Mucosa of rectum (tissue), 2 donors: ENCODE measurements at regions not wholly inside any gene's neighbourhood (a gene's known extent, or its start where the extent isn't known, plus 50 kb on each side); places are given as distances from the start of the nearest gene placed in this dataset.
"Not testable (repeated sequence)": the region's sequence is repeated elsewhere in the genome, so short reads cannot be mapped to it uniquely, and the experiment has no call there.

Experiments
- H3K27ac ChIP-seq, 2 donors: one replicate each; pipeline ENCODE4 v1.7.0; 2013; ENCODE audit warnings: inconsistent platforms in 2 of 2, low read depth in 2 of 2, low read length in 2 of 2
- H3K27me3 ChIP-seq, 2 donors: one replicate each; pipeline ENCODE4 v1.7.0; 2013; ENCODE audit warnings: low read length in 2 of 2; ENCODE audit not compliant: control insufficient read depth in 2 of 2, insufficient read depth in 2 of 2
- H3K36me3 ChIP-seq, 2 donors: one replicate each; pipeline ENCODE4 v1.7.0; 2013; ENCODE audit warnings: low read length in 2 of 2; ENCODE audit not compliant: control insufficient read depth in 2 of 2, insufficient read depth in 2 of 2
- H3K4me1 ChIP-seq, 2 donors: one replicate each; pipeline ENCODE4 v1.7.0; 2013; ENCODE audit warnings: low read length in 2 of 2, mild to moderate bottlenecking in 1 of 2; ENCODE audit not compliant: control insufficient read depth in 2 of 2, insufficient read depth in 2 of 2
- H3K4me3 ChIP-seq, 2 donors: one replicate each; pipeline ENCODE4 v1.7.0; 2013; ENCODE audit warnings: low read length in 2 of 2
- H3K9ac ChIP-seq, 2 donors: one replicate each; pipeline ENCODE4 v1.7.0; 2013; ENCODE audit warnings: low read length in 2 of 2, low read depth in 1 of 2, mild to moderate bottlenecking in 1 of 2
- H3K9me3 ChIP-seq, 2 donors: one replicate each; pipeline ENCODE4 v1.7.0; 2013; ENCODE audit warnings: low read length in 2 of 2; ENCODE audit not compliant: control insufficient read depth in 2 of 2
- donor health status: healthy.
- donor health status: Normal muscosa, but diverticular disease.

GRCh38 chr1:234809854-234810245 is 199.9 kb upstream of the IRF2BP2 start:
- not testable (repeated sequence) for H3K9ac ChIP-seq

GRCh38 chr1:234808943-234809853 is 199.2 kb upstream of the IRF2BP2 start:
- not testable (repeated sequence) for H3K9ac ChIP-seq, H3K4me1 ChIP-seq, H3K9me3 ChIP-seq, H3K36me3 ChIP-seq, H3K4me3 ChIP-seq, H3K27me3 ChIP-seq, H3K27ac ChIP-seq

More at GRCh38 chr1:234809854-234810245, 199.9 kb upstream of the IRF2BP2 start:
- H3K27me3 ChIP-seq, H3K4me3 ChIP-seq, H3K36me3 ChIP-seq, H3K27ac ChIP-seq, H3K9me3 ChIP-seq, H3K4me1 ChIP-seq: not testable (repeated sequence)

- H3K27ac ChIP-seq, H3K9me3 ChIP-seq, H3K36me3 ChIP-seq: not testable (repeated sequence)
Measured at GRCh38 chr1:234808459-234808858, 198.5 kb upstream of the IRF2BP2 start.

GRCh38 chr1:234807705-234808104 is 197.7 kb upstream of the IRF2BP2 start:
- not testable (repeated sequence) for H3K27ac ChIP-seq, H3K9ac ChIP-seq, H3K9me3 ChIP-seq, H3K4me1 ChIP-seq, H3K4me3 ChIP-seq, H3K36me3 ChIP-seq, H3K27me3 ChIP-seq

More at GRCh38 chr1:234808459-234808858, 198.5 kb upstream of the IRF2BP2 start:
- not testable (repeated sequence) for H3K9ac ChIP-seq, H3K4me1 ChIP-seq, H3K27me3 ChIP-seq, H3K4me3 ChIP-seq

GRCh38 chr1:234802586-234802985 is 192.6 kb upstream of the IRF2BP2 start:
- not testable (repeated sequence) for H3K9me3 ChIP-seq, H3K27ac ChIP-seq, H3K9ac ChIP-seq, H3K36me3 ChIP-seq, H3K27me3 ChIP-seq, H3K4me3 ChIP-seq, H3K4me1 ChIP-seq

- not testable (repeated sequence) for H3K4me3 ChIP-seq, H3K36me3 ChIP-seq, H3K9ac ChIP-seq, H3K9me3 ChIP-seq, H3K27ac ChIP-seq, H3K4me1 ChIP-seq, H3K27me3 ChIP-seq
Measured at GRCh38 chr1:234801636-234802035, 191.7 kb upstream of the IRF2BP2 start.

- H3K36me3 ChIP-seq, result not testable (repeated sequence)
Measured at GRCh38 chr1:234801147-234801546, 191.2 kb upstream of the IRF2BP2 start.

GRCh38 chr1:234800563-234800962 is 190.6 kb upstream of the IRF2BP2 start:
- H3K9me3 ChIP-seq, H3K4me3 ChIP-seq, H3K27me3 ChIP-seq, H3K27ac ChIP-seq, H3K4me1 ChIP-seq, H3K36me3 ChIP-seq, H3K9ac ChIP-seq: not testable (repeated sequence)

More at GRCh38 chr1:234801147-234801546, 191.2 kb upstream of the IRF2BP2 start:
- not testable (repeated sequence) for H3K4me3 ChIP-seq, H3K27ac ChIP-seq, H3K27me3 ChIP-seq, H3K4me1 ChIP-seq, H3K9ac ChIP-seq, H3K9me3 ChIP-seq

- not testable (repeated sequence) for H3K27me3 ChIP-seq, H3K4me3 ChIP-seq, H3K27ac ChIP-seq, H3K4me1 ChIP-seq, H3K36me3 ChIP-seq, H3K9me3 ChIP-seq, H3K9ac ChIP-seq
Measured at GRCh38 chr1:234799021-234799689, 189.2 kb upstream of the IRF2BP2 start.

GRCh38 chr1:234797216-234797615 is 187.2 kb upstream of the IRF2BP2 start:
- H3K9me3 ChIP-seq, H3K9ac ChIP-seq, H3K4me1 ChIP-seq, H3K27me3 ChIP-seq, H3K36me3 ChIP-seq, H3K27ac ChIP-seq, H3K4me3 ChIP-seq: not testable (repeated sequence)
